SK-N-MC (cell line): ENCODE measurements at regions not wholly inside any gene's neighbourhood (a gene's known extent, or its start where the extent isn't known, plus 50 kb on each side); places are given as distances from the start of the nearest gene placed in this dataset.

Source experiments
- EZH2 ChIP-seq: fragments of 200-600 bp; sonication (generic); IDR thresholded peaks from one replicate; pipeline ENCODE4 v1.6.1; 2017; ENCODE audit warnings: antibody characterized with exemption
- POLR2AphosphoS5 ChIP-seq: IDR thresholded peaks from 2 replicates; pipeline ENCODE4 v1.6.1; 2012; ENCODE audit warnings: mild to moderate bottlenecking, low read depth, low read length, borderline replicate concordance

- TF ChIP-seq EZH2 = no peak
- no peak for TF ChIP-seq POLR2AphosphoS5
These were observed 1207.2 kb upstream of the CITED2 start for GRCh38 chr6:140581601-140582000.
